ENCODE measurements at regions not wholly inside any gene's neighbourhood (a gene's known extent, or its start where the extent isn't known, plus 50 kb on each side); places are given as distances from the start of the nearest gene placed in this dataset.

DNA sequence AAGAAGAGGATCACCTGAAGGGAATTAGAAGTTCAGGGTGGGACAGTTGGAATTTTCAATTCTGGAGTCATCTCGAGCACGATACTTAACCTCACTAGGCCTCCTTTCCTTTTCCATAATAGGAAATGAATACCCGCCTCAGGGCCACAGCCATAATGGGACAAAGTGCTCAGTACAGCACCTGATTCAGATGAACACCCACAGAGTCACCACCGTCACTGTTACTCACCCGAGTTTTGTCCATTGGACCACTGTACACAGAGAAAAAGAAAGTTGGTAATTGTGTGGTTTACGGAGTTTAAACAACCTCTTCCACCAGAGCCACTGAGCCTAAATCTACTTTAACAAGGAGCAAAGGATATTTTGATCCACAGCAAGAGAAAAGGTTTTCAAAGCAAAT is 122.0 kb upstream of the NDUFV2 start:
- H3K9me3 Mint-ChIP-seq (ENCODE audit: low read depth, unreplicated experiment) = no peaks in the 10 kb centered on the region
- no peak for DNase-seq
- TF ChIP-seq, protein P1, sequence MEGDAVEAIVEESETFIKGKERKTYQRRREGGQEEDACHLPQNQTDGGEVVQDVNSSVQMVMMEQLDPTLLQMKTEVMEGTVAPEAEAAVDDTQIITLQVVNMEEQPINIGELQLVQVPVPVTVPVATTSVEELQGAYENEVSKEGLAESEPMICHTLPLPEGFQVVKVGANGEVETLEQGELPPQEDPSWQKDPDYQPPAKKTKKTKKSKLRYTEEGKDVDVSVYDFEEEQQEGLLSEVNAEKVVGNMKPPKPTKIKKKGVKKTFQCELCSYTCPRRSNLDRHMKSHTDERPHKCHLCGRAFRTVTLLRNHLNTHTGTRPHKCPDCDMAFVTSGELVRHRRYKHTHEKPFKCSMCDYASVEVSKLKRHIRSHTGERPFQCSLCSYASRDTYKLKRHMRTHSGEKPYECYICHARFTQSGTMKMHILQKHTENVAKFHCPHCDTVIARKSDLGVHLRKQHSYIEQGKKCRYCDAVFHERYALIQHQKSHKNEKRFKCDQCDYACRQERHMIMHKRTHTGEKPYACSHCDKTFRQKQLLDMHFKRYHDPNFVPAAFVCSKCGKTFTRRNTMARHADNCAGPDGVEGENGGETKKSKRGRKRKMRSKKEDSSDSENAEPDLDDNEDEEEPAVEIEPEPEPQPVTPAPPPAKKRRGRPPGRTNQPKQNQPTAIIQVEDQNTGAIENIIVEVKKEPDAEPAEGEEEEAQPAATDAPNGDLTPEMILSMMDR (IDR thresholded peaks at IDR 0.05; ENCODE audit: unreplicated experiment) = no peak
- no peaks in the 10 kb centered on the region for H3K27me3 Mint-ChIP-seq (ENCODE audit: unreplicated experiment)
- no TSS peak for BruUV-seq (replicated peaks)
- no peak overlapping the region for H3K4me3 Mint-ChIP-seq (ENCODE audit: low read depth, unreplicated experiment)
- intact Hi-C loops (cut with micrococcal nuclease; ENCODE audit: unreplicated experiment) = loop anchor here (5.0 kb wide), 3 partner anchors 88 to 183 kb away; no protein-coding TSS in a partner anchor
- peak overlapping the region; percentile 20 for H3K27ac Mint-ChIP-seq (ENCODE audit: unreplicated experiment)
- peaks cover 48% of the 10 kb centered on the region for H3K4me1 Mint-ChIP-seq (ENCODE audit: low read depth, unreplicated experiment)
- CTCF ChIA-PET = interaction anchor here (1.6 kb wide), 1 partner anchor 273 kb away, joined by 4 read pairs; no protein-coding TSS in a partner anchor
- no peaks in the 10 kb centered on the region for H3K36me3 Mint-ChIP-seq (ENCODE audit: insufficient read depth, unreplicated experiment)

DNA sequence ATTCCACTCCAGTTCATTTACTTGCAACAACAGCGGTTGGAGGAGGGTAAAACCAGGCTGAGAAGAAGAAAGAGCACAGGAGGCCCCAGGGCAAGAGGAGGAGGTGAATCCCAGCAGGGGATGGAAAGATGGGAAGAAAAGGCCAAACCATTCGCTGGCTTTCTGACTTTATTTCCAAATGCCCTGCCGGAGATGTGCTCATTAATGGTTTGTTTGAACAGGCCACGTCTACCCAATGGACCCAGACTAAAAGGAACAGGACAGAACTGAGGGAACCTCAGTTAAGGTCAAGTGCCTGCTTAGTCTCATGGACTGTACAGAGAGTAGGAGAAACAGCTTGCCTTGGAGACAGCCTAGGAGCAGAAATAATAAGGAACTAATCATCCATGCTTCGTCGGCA is 121.6 kb upstream of the NDUFV2 start:
- peaks cover 48% of the 10 kb centered on the region for H3K4me1 Mint-ChIP-seq (ENCODE audit: low read depth, unreplicated experiment)
- CTCF ChIA-PET = interaction anchor here (1.6 kb wide), 1 partner anchor 273 kb away, joined by 4 read pairs; no protein-coding TSS in a partner anchor
- no peaks in the 10 kb centered on the region for H3K27me3 Mint-ChIP-seq (ENCODE audit: unreplicated experiment)
- H3K4me3 Mint-ChIP-seq (ENCODE audit: low read depth, unreplicated experiment) = no peak overlapping the region
- H3K27ac Mint-ChIP-seq (ENCODE audit: unreplicated experiment) = no peak overlapping the region
- intact Hi-C loops (cut with micrococcal nuclease; ENCODE audit: unreplicated experiment) = loop anchor here (5.0 kb wide), 3 partner anchors 89 to 184 kb away; no protein-coding TSS in a partner anchor
- TF ChIP-seq, protein P1 (IDR thresholded peaks at IDR 0.05; ENCODE audit: unreplicated experiment) = no peak
- no peaks in the 10 kb centered on the region for H3K9me3 Mint-ChIP-seq (ENCODE audit: low read depth, unreplicated experiment)
- no peak for DNase-seq
- BruUV-seq (replicated peaks) = no TSS peak
- no peaks in the 10 kb centered on the region for H3K36me3 Mint-ChIP-seq (ENCODE audit: insufficient read depth, unreplicated experiment)

- intact Hi-C loops (cut with micrococcal nuclease; ENCODE audit: unreplicated experiment) = loop anchor here (2.0 to 5.0 kb wide), 4 partner anchors 90 to 286 kb away; no protein-coding TSS in a partner anchor
- no peak overlapping the region for H3K27ac Mint-ChIP-seq (ENCODE audit: unreplicated experiment)
These were observed 119.9 kb upstream of the NDUFV2 start for GRCh38 chr18:8982416-8983183.

DNA sequence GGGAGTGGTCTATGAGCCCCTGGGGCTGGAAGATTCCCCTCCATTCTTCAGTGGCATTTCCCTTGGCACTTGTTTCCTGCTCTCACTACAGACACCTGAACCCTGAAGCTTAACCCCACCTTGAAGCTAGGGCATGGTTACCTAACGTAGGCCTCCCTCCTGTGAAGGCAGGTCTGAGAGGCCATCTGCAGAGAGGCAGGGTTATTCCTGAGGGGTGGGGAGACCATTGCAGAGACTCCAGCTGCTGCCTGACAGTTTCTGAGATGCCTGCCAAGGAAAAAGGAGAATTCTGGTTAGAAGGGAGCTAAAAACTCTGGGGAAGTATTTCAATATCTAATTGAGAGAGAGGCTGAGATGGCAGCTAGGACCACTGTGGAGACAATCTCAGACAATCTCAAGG is 119.3 kb upstream of the NDUFV2 start:
- no peak for DNase-seq
- Mint-ChIP-seq H3K9me3 (ENCODE audit: low read depth, unreplicated experiment) (no peaks in the 10 kb centered on the region), H3K36me3 (ENCODE audit: insufficient read depth, unreplicated experiment) (no peaks in the 10 kb centered on the region), H3K4me1 (ENCODE audit: low read depth, unreplicated experiment) (peaks cover 54% of the 10 kb centered on the region), H3K4me3 (ENCODE audit: low read depth, unreplicated experiment) (no peak overlapping the region), H3K27me3 (ENCODE audit: unreplicated experiment) (no peaks in the 10 kb centered on the region), H3K27ac (ENCODE audit: unreplicated experiment) (no peak overlapping the region)
- intact Hi-C loops (cut with micrococcal nuclease; ENCODE audit: unreplicated experiment) = loop anchor here (2.0 to 5.0 kb wide), 4 partner anchors 91 to 286 kb away; no protein-coding TSS in a partner anchor
- BruUV-seq (replicated peaks) = no TSS peak
- CTCF ChIA-PET = interaction anchor here (0.6 to 2.7 kb wide), 5 partner anchors 149 to 328 kb away, joined by 3 to 19 read pairs (median 5); no protein-coding TSS in a partner anchor
- TF ChIP-seq, protein P1 (IDR thresholded peaks at IDR 0.05; ENCODE audit: unreplicated experiment) = no peak

More at GRCh38 chr18:8982416-8983183, 119.9 kb upstream of the NDUFV2 start:
- Mint-ChIP-seq H3K9me3 (ENCODE audit: low read depth, unreplicated experiment) (no peaks in the 10 kb centered on the region), H3K4me3 (ENCODE audit: low read depth, unreplicated experiment) (no peak overlapping the region), H3K27me3 (ENCODE audit: unreplicated experiment) (no peaks in the 10 kb centered on the region), H3K36me3 (ENCODE audit: insufficient read depth, unreplicated experiment) (no peaks in the 10 kb centered on the region), H3K4me1 (ENCODE audit: low read depth, unreplicated experiment) (peaks cover 54% of the 10 kb centered on the region)
- CTCF ChIA-PET = interaction anchor here (0.6 to 2.7 kb wide), 8 partner anchors 71 to 329 kb away, joined by 3 to 19 read pairs (median 4); no protein-coding TSS in a partner anchor
- no TSS peak for BruUV-seq (replicated peaks)
- TF ChIP-seq, protein P1 (IDR thresholded peaks at IDR 0.05; ENCODE audit: unreplicated experiment) = peak; percentile 47
- peak; percentile 75 for DNase-seq

Measured in Calu3 (cell line).